ENCODE measurements at regions not wholly inside any gene's neighbourhood (a gene's known extent, or its start where the extent isn't known, plus 50 kb on each side); places are given as distances from the start of the nearest gene placed in this dataset.
"Not testable (repeated sequence)": the region's sequence is repeated elsewhere in the genome, so short reads cannot be mapped to it uniquely, and the experiment has no call there.

DNA sequence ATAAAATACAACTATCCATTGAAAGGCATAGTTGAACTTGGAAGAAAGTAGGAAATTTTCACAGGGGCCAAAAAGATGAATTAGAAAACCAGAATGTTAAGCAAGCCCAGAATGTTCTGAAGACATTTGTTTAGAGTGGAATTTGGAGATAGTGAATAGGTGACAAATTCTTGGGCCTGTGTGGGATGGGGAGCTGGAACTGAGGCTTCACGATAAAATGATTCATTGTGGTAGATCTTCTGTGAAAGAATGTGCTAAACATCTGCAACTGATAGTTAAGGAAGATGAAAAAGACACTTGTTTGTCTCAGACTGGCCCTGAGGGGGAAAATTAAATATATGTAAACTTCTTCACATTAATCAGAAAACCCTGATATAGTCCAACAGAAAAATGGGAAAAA, 658.9 kb downstream of the PRIM2 start:
- not testable (repeated sequence) for DNase-seq; H3K4ac ChIP-seq (ENCODE audit: low read depth, low read length); H2BK15ac ChIP-seq (replicated peaks; ENCODE audit: low read depth); H3K9ac ChIP-seq (ENCODE audit: low read length); H3K4me3 ChIP-seq (ENCODE audit: low read length); H3K27me3 ChIP-seq (ENCODE audit: insufficient read depth, low read length, poor library complexity); H2BK5ac ChIP-seq (ENCODE audit: low read length); H3K23ac ChIP-seq (ENCODE audit: low read length); H4K5ac ChIP-seq (ENCODE audit: low read length); H3K27ac ChIP-seq (ENCODE audit: low read depth, low read length); H3K56ac ChIP-seq (ENCODE audit: low read length); H3K36me3 ChIP-seq (ENCODE audit: control insufficient read depth, insufficient read depth, low read length); H4K8ac ChIP-seq (ENCODE audit: low read depth, low read length); H3K4me1 ChIP-seq (ENCODE audit: control insufficient read depth, low read depth, low read length); H3K79me1 ChIP-seq (ENCODE audit: low read length); H2AK5ac ChIP-seq (ENCODE audit: low read length); H3K79me2 ChIP-seq (ENCODE audit: control insufficient read depth, insufficient read depth, low read length); H2BK120ac ChIP-seq (ENCODE audit: low read depth, low read length); H3K4me2 ChIP-seq (ENCODE audit: low read length); H3K18ac ChIP-seq (ENCODE audit: low read length)
- WGBS (ENCODE audit: extremely low coverage, insufficient coverage, low lambda C conversion rate), result no CpG with 5 or more reads among the region's 1 CpG

DNA sequence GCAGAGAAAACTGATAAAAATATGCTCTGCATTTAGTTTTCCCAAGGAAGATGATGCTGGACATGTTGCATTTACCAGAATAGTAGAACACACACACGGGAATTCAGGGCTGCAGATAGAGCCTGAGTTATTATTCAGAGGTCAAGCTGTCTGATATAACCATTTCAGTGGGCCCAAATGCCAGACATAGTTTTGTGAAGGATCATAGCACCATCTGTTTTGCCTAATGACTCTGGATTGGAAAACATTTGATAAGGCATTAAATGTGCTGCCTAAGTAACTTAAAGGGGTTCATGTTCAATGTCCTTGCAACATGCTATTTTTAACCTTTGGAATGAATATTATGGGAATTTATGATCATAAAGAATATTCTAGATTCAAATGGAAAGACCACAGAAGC, 666.2 kb downstream of the PRIM2 start:
- not testable (repeated sequence) for H2BK5ac ChIP-seq (ENCODE audit: low read length); H3K4ac ChIP-seq (ENCODE audit: low read depth, low read length); H3K18ac ChIP-seq (ENCODE audit: low read length); H3K79me1 ChIP-seq (ENCODE audit: low read length); H2AK5ac ChIP-seq (ENCODE audit: low read length); H3K27me3 ChIP-seq (ENCODE audit: insufficient read depth, low read length, poor library complexity); H3K4me1 ChIP-seq (ENCODE audit: control insufficient read depth, low read depth, low read length); H3K23ac ChIP-seq (ENCODE audit: low read length); H2BK120ac ChIP-seq (ENCODE audit: low read depth, low read length); H3K4me3 ChIP-seq (ENCODE audit: low read length); H3K56ac ChIP-seq (ENCODE audit: low read length); H3K36me3 ChIP-seq (ENCODE audit: control insufficient read depth, insufficient read depth, low read length); H3K27ac ChIP-seq (ENCODE audit: low read depth, low read length); H3K79me2 ChIP-seq (ENCODE audit: control insufficient read depth, insufficient read depth, low read length); H3K9ac ChIP-seq (ENCODE audit: low read length); H4K5ac ChIP-seq (ENCODE audit: low read length); H4K8ac ChIP-seq (ENCODE audit: low read depth, low read length); H3K4me2 ChIP-seq (ENCODE audit: low read length); H2BK15ac ChIP-seq (replicated peaks; ENCODE audit: low read depth); DNase-seq
- WGBS (ENCODE audit: extremely low coverage, insufficient coverage, low lambda C conversion rate), result no CpG with 5 or more reads among the region's 1 CpG

DNA sequence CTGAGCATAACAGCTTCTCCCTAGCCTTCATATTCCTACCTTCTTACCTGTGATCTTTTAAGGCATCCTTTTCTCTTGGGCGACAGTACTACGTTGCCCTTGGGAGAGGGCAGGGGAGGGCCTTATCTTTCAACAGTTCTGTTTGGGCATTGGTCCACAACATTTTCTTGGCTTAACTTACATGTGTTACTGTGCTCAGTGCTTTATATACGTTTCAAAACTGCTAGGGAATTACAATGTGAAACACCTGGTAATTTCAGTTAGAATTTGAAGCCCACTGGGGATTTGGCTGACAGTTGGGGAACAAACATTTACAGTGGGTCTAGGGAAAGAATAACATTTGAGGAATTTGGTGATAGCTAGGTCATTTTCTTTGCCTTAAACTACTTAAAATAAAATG, 667.1 kb downstream of the PRIM2 start:
- H3K4ac ChIP-seq (ENCODE audit: low read depth, low read length); H2BK120ac ChIP-seq (ENCODE audit: low read depth, low read length); H3K56ac ChIP-seq (ENCODE audit: low read length); H3K4me2 ChIP-seq (ENCODE audit: low read length); H3K4me3 ChIP-seq (ENCODE audit: low read length); H3K79me1 ChIP-seq (ENCODE audit: low read length); H3K18ac ChIP-seq (ENCODE audit: low read length); H2BK15ac ChIP-seq (replicated peaks; ENCODE audit: low read depth); H3K4me1 ChIP-seq (ENCODE audit: control insufficient read depth, low read depth, low read length); H2BK5ac ChIP-seq (ENCODE audit: low read length); H3K36me3 ChIP-seq (ENCODE audit: control insufficient read depth, insufficient read depth, low read length); H4K5ac ChIP-seq (ENCODE audit: low read length); H3K27ac ChIP-seq (ENCODE audit: low read depth, low read length); H4K8ac ChIP-seq (ENCODE audit: low read depth, low read length); H3K27me3 ChIP-seq (ENCODE audit: insufficient read depth, low read length, poor library complexity); H3K9ac ChIP-seq (ENCODE audit: low read length); H2AK5ac ChIP-seq (ENCODE audit: low read length); H3K23ac ChIP-seq (ENCODE audit: low read length); H3K79me2 ChIP-seq (ENCODE audit: control insufficient read depth, insufficient read depth, low read length); DNase-seq: not testable (repeated sequence)
- WGBS (ENCODE audit: extremely low coverage, insufficient coverage, low lambda C conversion rate), result no CpG with 5 or more reads among the region's 3 CpGs

DNA sequence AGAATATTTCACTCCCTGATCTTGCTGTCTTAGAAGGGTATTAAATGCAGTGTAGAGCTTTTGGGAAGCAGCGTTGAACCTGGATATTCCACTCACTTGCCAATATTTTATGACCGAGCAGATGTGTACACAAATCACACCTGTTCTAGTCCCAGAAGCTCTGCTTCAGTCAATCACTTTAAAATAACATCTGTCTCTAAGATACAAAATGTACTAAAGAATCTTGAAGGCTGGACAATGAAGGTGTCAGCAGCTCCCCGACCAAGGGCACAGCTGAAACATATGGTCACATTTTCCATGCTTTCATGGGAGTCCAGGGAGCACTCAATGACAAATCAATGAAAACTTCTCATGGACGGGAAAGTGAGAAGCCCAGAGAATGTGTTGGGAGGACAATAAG, 668.3 kb downstream of the PRIM2 start:
- not testable (repeated sequence) for H3K4ac ChIP-seq (ENCODE audit: low read depth, low read length); H3K9ac ChIP-seq (ENCODE audit: low read length); DNase-seq; H3K18ac ChIP-seq (ENCODE audit: low read length); H3K27ac ChIP-seq (ENCODE audit: low read depth, low read length); H2BK120ac ChIP-seq (ENCODE audit: low read depth, low read length); H4K8ac ChIP-seq (ENCODE audit: low read depth, low read length); H3K27me3 ChIP-seq (ENCODE audit: insufficient read depth, low read length, poor library complexity); H3K4me3 ChIP-seq (ENCODE audit: low read length); H2BK15ac ChIP-seq (replicated peaks; ENCODE audit: low read depth); H2BK5ac ChIP-seq (ENCODE audit: low read length); H3K79me1 ChIP-seq (ENCODE audit: low read length); H2AK5ac ChIP-seq (ENCODE audit: low read length); H3K4me2 ChIP-seq (ENCODE audit: low read length); H3K23ac ChIP-seq (ENCODE audit: low read length); H3K79me2 ChIP-seq (ENCODE audit: control insufficient read depth, insufficient read depth, low read length); H3K36me3 ChIP-seq (ENCODE audit: control insufficient read depth, insufficient read depth, low read length); H4K5ac ChIP-seq (ENCODE audit: low read length); H3K4me1 ChIP-seq (ENCODE audit: control insufficient read depth, low read depth, low read length); H3K56ac ChIP-seq (ENCODE audit: low read length)
- no CpG with 5 or more reads among the region's 4 CpGs for WGBS (ENCODE audit: extremely low coverage, insufficient coverage, low lambda C conversion rate)

DNA sequence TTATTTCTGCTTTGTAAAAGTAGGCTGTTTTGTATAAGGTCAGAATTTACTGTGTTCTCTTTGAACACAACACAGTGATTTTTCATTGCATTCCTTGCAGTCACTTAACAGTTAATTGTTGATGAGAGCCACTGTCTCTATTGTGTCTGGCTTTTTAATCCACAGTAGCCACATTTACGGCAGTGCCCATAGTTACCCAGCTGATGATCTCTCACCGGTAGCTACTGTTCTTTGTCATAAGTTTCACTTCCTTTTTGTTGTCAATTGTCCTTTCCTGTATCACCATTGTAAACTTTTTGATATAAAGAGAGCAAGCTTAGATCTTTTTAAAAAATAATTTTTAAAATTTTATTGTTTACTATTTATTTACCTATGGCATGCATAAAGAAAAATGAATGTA, 669.2 kb downstream of the PRIM2 start:
- not testable (repeated sequence) for H3K79me1 ChIP-seq (ENCODE audit: low read length); H3K23ac ChIP-seq (ENCODE audit: low read length); H3K27me3 ChIP-seq (ENCODE audit: insufficient read depth, low read length, poor library complexity); H2BK15ac ChIP-seq (replicated peaks; ENCODE audit: low read depth); H3K27ac ChIP-seq (ENCODE audit: low read depth, low read length); H3K4me3 ChIP-seq (ENCODE audit: low read length); H3K9ac ChIP-seq (ENCODE audit: low read length); H3K4me2 ChIP-seq (ENCODE audit: low read length); H3K56ac ChIP-seq (ENCODE audit: low read length); H2BK5ac ChIP-seq (ENCODE audit: low read length); H3K4me1 ChIP-seq (ENCODE audit: control insufficient read depth, low read depth, low read length); H3K36me3 ChIP-seq (ENCODE audit: control insufficient read depth, insufficient read depth, low read length); DNase-seq; H4K8ac ChIP-seq (ENCODE audit: low read depth, low read length); H3K79me2 ChIP-seq (ENCODE audit: control insufficient read depth, insufficient read depth, low read length); H3K4ac ChIP-seq (ENCODE audit: low read depth, low read length); H4K5ac ChIP-seq (ENCODE audit: low read length); H2AK5ac ChIP-seq (ENCODE audit: low read length); H2BK120ac ChIP-seq (ENCODE audit: low read depth, low read length); H3K18ac ChIP-seq (ENCODE audit: low read length)
- no CpG with 5 or more reads among the region's 2 CpGs for WGBS (ENCODE audit: extremely low coverage, insufficient coverage, low lambda C conversion rate)

DNA sequence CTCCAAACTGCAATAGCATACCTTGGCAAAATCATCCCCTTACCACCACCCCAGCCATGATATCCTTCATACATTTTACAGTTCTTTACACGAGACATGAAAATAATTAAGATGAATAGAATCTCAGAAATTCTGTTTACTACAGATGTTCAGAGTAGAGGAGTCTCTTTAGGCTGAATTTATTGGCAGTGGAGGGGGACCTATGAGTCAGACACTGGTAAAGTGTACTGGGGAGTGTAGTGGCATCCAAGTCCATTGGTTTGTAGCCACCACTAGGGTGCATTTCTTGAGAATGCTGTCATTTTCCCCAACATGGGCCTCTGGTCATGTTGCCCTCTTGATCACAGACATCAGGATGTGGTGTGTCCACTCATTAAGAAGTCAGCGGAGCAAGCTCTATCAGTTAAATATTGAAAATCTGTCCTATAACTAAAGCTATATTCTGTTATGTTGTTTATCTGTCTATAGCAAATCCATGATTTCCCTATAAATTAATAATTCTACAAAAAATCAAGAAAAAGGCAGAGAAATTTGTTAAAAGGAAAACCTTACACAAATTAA, 672.2 kb downstream of the PRIM2 start:
- H4K5ac ChIP-seq (ENCODE audit: low read length); H3K79me2 ChIP-seq (ENCODE audit: control insufficient read depth, insufficient read depth, low read length); H3K4me3 ChIP-seq (ENCODE audit: low read length); DNase-seq; H3K9ac ChIP-seq (ENCODE audit: low read length); H3K23ac ChIP-seq (ENCODE audit: low read length); H4K8ac ChIP-seq (ENCODE audit: low read depth, low read length); H2AK5ac ChIP-seq (ENCODE audit: low read length); H3K36me3 ChIP-seq (ENCODE audit: control insufficient read depth, insufficient read depth, low read length); H3K27me3 ChIP-seq (ENCODE audit: insufficient read depth, low read length, poor library complexity); H3K79me1 ChIP-seq (ENCODE audit: low read length); H3K18ac ChIP-seq (ENCODE audit: low read length); H2BK15ac ChIP-seq (replicated peaks; ENCODE audit: low read depth); H2BK5ac ChIP-seq (ENCODE audit: low read length); H3K4me2 ChIP-seq (ENCODE audit: low read length); H3K27ac ChIP-seq (ENCODE audit: low read depth, low read length); H3K4me1 ChIP-seq (ENCODE audit: control insufficient read depth, low read depth, low read length); H2BK120ac ChIP-seq (ENCODE audit: low read depth, low read length); H3K4ac ChIP-seq (ENCODE audit: low read depth, low read length); H3K56ac ChIP-seq (ENCODE audit: low read length): not testable (repeated sequence)
- WGBS (ENCODE audit: extremely low coverage, insufficient coverage, low lambda C conversion rate), result no CpG with 5 or more reads among the region's 2 CpGs
